IMR-90 (cell line): ENCODE measurements at regions not wholly inside any gene's neighbourhood (a gene's known extent, or its start where the extent isn't known, plus 50 kb on each side); places are given as distances from the start of the nearest gene placed in this dataset.

Experiments
- ATAC-seq: fragments of 200-7000 bp; cut with Tn5 transposase; 2 replicates; pipeline ENCODE4 v1.9.1; 2020; ENCODE audit warnings: low read depth, mild to moderate bottlenecking, moderate library complexity
- BruUV-seq: library from RNA; stranded (reverse); fragments of 400-500 nt; replicated peaks from 2 replicates; lab custom pipeline; 2021; lab: Mats Ljungman, UMichigan
- CTCF ChIA-PET: fragments of 300-600 bp; formaldehyde crosslinking; extraction: SDS; loops from one replicate; lab custom pipeline; 2021; ENCODE audit warnings: antibody characterized with exemption; lab: Yijun Ruan, JAX
- POLR2A ChIA-PET: fragments of 300-600 bp; sonication (Branson Sonifier 250); formaldehyde crosslinking; loops from one replicate; lab custom pipeline; 2022; ENCODE audit warnings: antibody characterized with exemption; ENCODE audit not compliant: unreplicated experiment; lab: Charles Lee
- DNase-seq: peaks from one replicate; pipeline ENCODE4 v3.0.0; 2013
- H2AFZ ChIP-seq: replicated peaks from 2 replicates; pipeline ENCODE3; 2013; ENCODE audit warnings: low read length, mild to moderate bottlenecking; ENCODE audit not compliant: poor library complexity
- H2AK5ac ChIP-seq: 2 replicates; pipeline ENCODE4 v1.6.1; 2013; ENCODE audit warnings: low read depth, low read length, inconsistent platforms
- H2AK9ac ChIP-seq: replicated peaks from 2 replicates; pipeline ENCODE3; 2013; ENCODE audit warnings: mild to moderate bottlenecking, low read depth, low read length, moderate library complexity; ENCODE audit not compliant: poor library complexity
- H2BK120ac ChIP-seq: 2 replicates; pipeline ENCODE4 v1.6.1; 2013; ENCODE audit warnings: low read depth, low read length, inconsistent platforms
- H2BK15ac ChIP-seq: 3 replicates; pipeline ENCODE4 v1.6.1; 2013; ENCODE audit warnings: low read depth, low read length, inconsistent platforms
- H2BK20ac ChIP-seq: 2 replicates; pipeline ENCODE4 v1.6.1; 2013; ENCODE audit warnings: low read depth, mild to moderate bottlenecking, inconsistent platforms, low read length, moderate library complexity
- H2BK5ac ChIP-seq: 2 replicates; pipeline ENCODE4 v1.6.1; 2013; ENCODE audit warnings: mild to moderate bottlenecking, low read depth, low read length, inconsistent platforms; ENCODE audit not compliant: poor library complexity, severe bottlenecking
- H3K14ac ChIP-seq: replicated peaks from 2 replicates; pipeline ENCODE4 v1.6.1; 2013; ENCODE audit warnings: low read depth, low read length, inconsistent platforms
- H3K18ac ChIP-seq: 2 replicates; pipeline ENCODE4 v1.6.1; 2013; ENCODE audit warnings: low read depth, low read length, control low read depth
- H3K23ac ChIP-seq: 2 replicates; pipeline ENCODE4 v1.6.1; 2013; ENCODE audit warnings: low read depth, low read length, inconsistent platforms
- H3K27ac ChIP-seq: 2 replicates; pipeline ENCODE4 v1.5.1; 2013; ENCODE audit warnings: mild to moderate bottlenecking, control low read depth, low read length; ENCODE audit not compliant: insufficient read depth
- H3K27me3 ChIP-seq: 2 replicates; pipeline ENCODE4 v1.6.1; 2013; ENCODE audit warnings: low read length; ENCODE audit not compliant: control insufficient read depth, insufficient read depth
- H3K36me3 ChIP-seq: 2 replicates; pipeline ENCODE4 v1.6.1; 2013; ENCODE audit warnings: low read length, mixed read lengths; ENCODE audit not compliant: control insufficient read depth, insufficient read depth
- H3K4ac ChIP-seq: 2 replicates; pipeline ENCODE4 v1.6.1; 2013; ENCODE audit warnings: low read depth, low read length, inconsistent platforms
- H3K4me1 ChIP-seq: 2 replicates; pipeline ENCODE4 v1.6.1; 2013; ENCODE audit warnings: low read length, mixed read lengths; ENCODE audit not compliant: control insufficient read depth, insufficient read depth
- H3K4me2 ChIP-seq: 2 replicates; pipeline ENCODE4 v1.6.1; 2013; ENCODE audit warnings: low read depth, mild to moderate bottlenecking, control low read depth, low read length, moderate library complexity
- H3K4me3 ChIP-seq: 2 replicates; pipeline ENCODE4 v1.5.1; 2013; ENCODE audit warnings: low read depth, mild to moderate bottlenecking, control low read depth, low read length, moderate library complexity; ENCODE audit not compliant: insufficient read depth
- H3K56ac ChIP-seq: 2 replicates; pipeline ENCODE4 v1.6.1; 2013; ENCODE audit warnings: low read length, inconsistent platforms; ENCODE audit not compliant: insufficient read depth; ENCODE audit errors: extremely low read depth
- H3K79me1 ChIP-seq, 2 experiments: 2 replicates each; pipeline ENCODE4 v1.6.1; 2013; ENCODE audit warnings: low read length in 2 of 2, inconsistent platforms in 1 of 2, low read depth in 1 of 2
- H3K9ac ChIP-seq: 2 replicates; pipeline ENCODE4 v1.6.1; 2013; ENCODE audit warnings: low read depth, low read length, control low read depth
- H3K9me1 ChIP-seq: 2 replicates; pipeline ENCODE4 v1.6.1; 2013; ENCODE audit warnings: low read length, inconsistent platforms; ENCODE audit not compliant: insufficient read depth
- H3K9me3 ChIP-seq: 2 replicates; pipeline ENCODE4 v1.6.1; 2013; ENCODE audit warnings: low read length; ENCODE audit not compliant: control insufficient read depth, insufficient read depth
- H4K20me1 ChIP-seq: 2 replicates; pipeline ENCODE4 v1.6.1; 2013; ENCODE audit warnings: low read length, inconsistent platforms; ENCODE audit not compliant: insufficient read depth
- H4K5ac ChIP-seq: 2 replicates; pipeline ENCODE4 v1.6.1; 2013; ENCODE audit warnings: mild to moderate bottlenecking, low read depth, low read length, control low read depth
- H4K8ac ChIP-seq, 2 experiments: 2 replicates each; pipeline ENCODE4 v1.6.1; 2013; ENCODE audit warnings: low read depth in 2 of 2, low read length in 2 of 2, control low read depth in 1 of 2, inconsistent platforms in 1 of 2
- H4K91ac ChIP-seq: 2 replicates; pipeline ENCODE4 v1.6.1; 2013; ENCODE audit warnings: low read depth, low read length, inconsistent platforms; ENCODE audit not compliant: insufficient read depth
- BHLHE40 ChIP-seq: fragments of 150-350 bp; IDR thresholded peaks from 2 replicates; pipeline ENCODE4 v1.6.1; 2016; ENCODE audit warnings: mild to moderate bottlenecking, low read depth, low read length
- CEBPB ChIP-seq: IDR thresholded peaks from 2 replicates; pipeline ENCODE4 v1.6.1; 2012; ENCODE audit warnings: low read depth, low read length, improper control_type of control experiment
- CHD1 ChIP-seq: IDR thresholded peaks from 2 replicates; pipeline ENCODE4 v1.6.1; 2012; ENCODE audit warnings: low read depth, low read length, improper control_type of control experiment
- CTCF ChIP-seq: conservative IDR thresholded peaks from 2 replicates; pipeline ENCODE4 v1.5.1; 2012; ENCODE audit warnings: mild to moderate bottlenecking, low read depth, low read length, improper control_type of control experiment
- ELK1 ChIP-seq: fragments of 150-350 bp; IDR thresholded peaks from 2 replicates; pipeline ENCODE4 v1.6.1; 2016; ENCODE audit warnings: low read depth, mild to moderate bottlenecking, low read length, moderate library complexity, borderline replicate concordance
- FOS ChIP-seq: fragments of 150-350 bp; IDR thresholded peaks from 2 replicates; pipeline ENCODE4 v1.6.1; 2016; ENCODE audit warnings: low read depth, low read length
- MAFK ChIP-seq: IDR thresholded peaks from 2 replicates; pipeline ENCODE4 v1.6.1; 2012; ENCODE audit warnings: low read depth, low read length, improper control_type of control experiment
- MAZ ChIP-seq: IDR thresholded peaks from 2 replicates; pipeline ENCODE4 v1.6.1; 2012; ENCODE audit warnings: low read depth, mild to moderate bottlenecking, low read length, improper control_type of control experiment, moderate library complexity, borderline replicate concordance
- MXI1 ChIP-seq: IDR thresholded peaks from 2 replicates; pipeline ENCODE4 v1.6.1; 2012; ENCODE audit warnings: low read depth, mild to moderate bottlenecking, low read length, moderate library complexity, borderline replicate concordance
- NFE2L2 ChIP-seq: fragments of 150-350 bp; IDR thresholded peaks from 2 replicates; pipeline ENCODE4 v1.6.1; 2016; ENCODE audit warnings: low read depth, mild to moderate bottlenecking, low read length
- POLR2A ChIP-seq: IDR thresholded peaks from 2 replicates; pipeline ENCODE4 v1.6.1; 2012; ENCODE audit warnings: mild to moderate bottlenecking, low read depth, low read length
- RAD21 ChIP-seq: IDR thresholded peaks from 2 replicates; pipeline ENCODE4 v1.6.1; 2012; ENCODE audit warnings: low read length, improper control_type of control experiment
- RCOR1 ChIP-seq: IDR thresholded peaks from 2 replicates; pipeline ENCODE4 v1.6.1; 2012; ENCODE audit warnings: mild to moderate bottlenecking, low read length, improper control_type of control experiment; ENCODE audit not compliant: insufficient replicate concordance
- RFX5 ChIP-seq: IDR thresholded peaks from 2 replicates; pipeline ENCODE4 v1.8.0; 2012; ENCODE audit warnings: low read depth, mild to moderate bottlenecking, low read length, moderate library complexity
- SMC3 ChIP-seq: fragments of 150-350 bp; IDR thresholded peaks from 2 replicates; pipeline ENCODE4 v1.6.1; 2016; ENCODE audit warnings: low read depth, mild to moderate bottlenecking, antibody characterized with exemption, low read length, moderate library complexity
- USF2 ChIP-seq: fragments of 150-350 bp; IDR thresholded peaks from 2 replicates; pipeline ENCODE4 v1.6.1; 2017; ENCODE audit warnings: mild to moderate bottlenecking, antibody characterized with exemption, low read length, low read depth
- WGBS, 2 experiments: methylation state at CpG; one replicate each; pipeline versions ENCODE4 v1.1.5 to v1.1.7; 2013; ENCODE audit warnings: missing lambda C conversion rate in 2 of 2; ENCODE audit not compliant: insufficient read length in 1 of 2; ENCODE audit errors: extremely low coverage in 2 of 2; 5-methylcytosine and 5-hydroxymethylcytosine counted together
- dilution Hi-C: fragments of 300-500 bp; cut with HindIII; formaldehyde crosslinking; loops from one replicate; pipeline ENCODE4 v1.14.3; 2018; ENCODE audit warnings: low sequenced_read_pairs; ENCODE audit not compliant: unreplicated experiment
- in situ Hi-C: fragments of 300-500 bp; cut with MboI; formaldehyde crosslinking; loops from 3 replicates; pipeline ENCODE4 v1.14.3; 2019; ENCODE audit warnings: low sequenced_read_pairs, inconsistent platforms, mixed read lengths
- intact Hi-C: fragments of 100-400 bp; cut with micrococcal nuclease; formaldehyde crosslinking; loops from 2 replicates; pipeline ENCODE4 v1.10.0; 2022

GRCh38 chr18:73007195-73007914 lies 139.6 kb upstream of the NETO1 start:
- in situ Hi-C loops (no loop called here), intact Hi-C loops (no loop called here), dilution Hi-C loops (no loop called here)
- H3K79me1 ChIP-seq, result no peaks in the 10 kb centered on the region
- H2BK120ac ChIP-seq, result no peak overlapping the region
- no peak overlapping the region for H3K14ac ChIP-seq
- no peaks in the 10 kb centered on the region for H3K4me1 ChIP-seq
- no TSS peak for BruUV-seq
- no peak overlapping the region for H4K91ac ChIP-seq
- H3K23ac ChIP-seq, result no peak overlapping the region
- no peak overlapping the region for H3K56ac ChIP-seq
- H4K20me1 ChIP-seq, result no peaks in the 10 kb centered on the region
- no peak overlapping the region for H3K27ac ChIP-seq
- H3K4ac ChIP-seq, result no peak overlapping the region
- H2BK5ac ChIP-seq, result no peak overlapping the region
- no peak overlapping the region for H3K4me3 ChIP-seq
- ATAC-seq (no peak), DNase-seq (no peak)
- H3K36me3 ChIP-seq, result no peaks in the 10 kb centered on the region
- H4K8ac ChIP-seq, result no peak overlapping the region
- no peak overlapping the region for H2AFZ ChIP-seq
- no peak for TF ChIP-seq RFX5
- TF ChIP-seq RCOR1, result no peak
- TF ChIP-seq CTCF, result no peak
- TF ChIP-seq ELK1, result no peak
- no peak for TF ChIP-seq MAZ
- TF ChIP-seq RAD21, result no peak
- no peak for TF ChIP-seq MAFK
- TF ChIP-seq USF2, result no peak
- no peak for TF ChIP-seq CEBPB
- TF ChIP-seq MXI1, result no peak
- TF ChIP-seq CHD1, result no peak
- no peak for TF ChIP-seq SMC3
- TF ChIP-seq FOS, result no peak
- no peak for TF ChIP-seq BHLHE40
- no peak for TF ChIP-seq POLR2A
- no peak for TF ChIP-seq NFE2L2
- H3K9me1 ChIP-seq, result no peaks in the 10 kb centered on the region
- no peak overlapping the region for H3K4me2 ChIP-seq
- no peaks in the 10 kb centered on the region for H3K27me3 ChIP-seq
- H3K9me3 ChIP-seq, result no peaks in the 10 kb centered on the region
- ChIA-PET CTCF (no interaction called here), POLR2A (no interaction called here)
- no peak overlapping the region for H3K9ac ChIP-seq
- H2AK9ac ChIP-seq, result no peak overlapping the region
- H2AK5ac ChIP-seq, result no peak overlapping the region
- H2BK15ac ChIP-seq, result no peak overlapping the region
- H3K18ac ChIP-seq, result no peak overlapping the region
- WGBS, 2 experiments, result no CpG with 5 or more reads among the region's 6 CpGs
- H4K5ac ChIP-seq, result no peak overlapping the region
- no peak overlapping the region for H2BK20ac ChIP-seq
